ENCODE measurements at regions not wholly inside any gene's neighbourhood (a gene's known extent, or its start where the extent isn't known, plus 50 kb on each side); places are given as distances from the start of the nearest gene placed in this dataset.
A peak's percentile ranks its signal among the peaks of the same experiment; 100 is the strongest.

- no peaks in the 10 kb centered on the region for H3K9me3 ChIP-seq (ENCODE audit: control insufficient read depth in 4 of 4, insufficient read depth in 3 of 4, low read length in 3 of 4)
- no peak overlapping the region for H3K9ac ChIP-seq (ENCODE audit: insufficient read depth in 1 of 2, low read length in 2 of 2)
- H3K27ac ChIP-seq (ENCODE audit: low read depth in 1 of 2, low read length in 1 of 2), result peak overlapping the region in 1 of 2 donors; percentile 32
- no peak overlapping the region for H3K4me3 ChIP-seq
- H3K4me1 ChIP-seq (ENCODE audit: control insufficient read depth in 5 of 5, insufficient read depth in 5 of 5, low read length in 5 of 5), result peaks cover 0 to 18% (median 9%) of the 10 kb centered on the region in 5 donors
- DNase-seq (no peak), ATAC-seq (ENCODE audit: insufficient read depth, low FRiP score) (no peak)
- no peaks in the 10 kb centered on the region for H3K36me3 ChIP-seq (ENCODE audit: control insufficient read depth in 4 of 4, insufficient read depth in 4 of 4, low read length in 4 of 4)
- TF ChIP-seq CTCF (IDR thresholded peaks at IDR 0.05; ENCODE audit: control extremely low read depth, extremely low read depth), result no peak
- no peaks in the 10 kb centered on the region for H3K27me3 ChIP-seq (ENCODE audit: control insufficient read depth in 3 of 3, insufficient read depth in 3 of 3, low read length in 2 of 3)
- 74 to 89% methylated on average over 9 of the region's 9 CpGs for WGBS, 2 donors
These were observed 65.4 kb upstream of the ENPP6 start for GRCh38 chr4:184282895-184283654.

GRCh38 chr4:184282251-184282713 is 64.6 kb upstream of the ENPP6 start:
- Histone ChIP-seq H3K9me3 (ENCODE audit: control insufficient read depth in 4 of 4, insufficient read depth in 3 of 4, low read length in 3 of 4) (no peaks in the 10 kb centered on the region), H3K4me1 (ENCODE audit: control insufficient read depth in 5 of 5, insufficient read depth in 5 of 5, low read length in 5 of 5) (peaks cover 0 to 18% (median 6%) of the 10 kb centered on the region in 5 donors), H3K27ac (ENCODE audit: low read depth in 1 of 2, low read length in 1 of 2) (peak overlapping the region in 1 of 2 donors; percentile 62), H3K27me3 (ENCODE audit: control insufficient read depth in 3 of 3, insufficient read depth in 3 of 3, low read length in 2 of 3) (no peaks in the 10 kb centered on the region), H3K9ac (ENCODE audit: insufficient read depth in 1 of 2, low read length in 2 of 2) (no peak overlapping the region), H3K36me3 (ENCODE audit: control insufficient read depth in 4 of 4, insufficient read depth in 4 of 4, low read length in 4 of 4) (no peaks in the 10 kb centered on the region), H3K4me3 (no peak overlapping the region)
- WGBS, 2 donors, result 43 to 61% methylated on average over 8 of the region's 8 CpGs
- TF ChIP-seq CTCF (IDR thresholded peaks at IDR 0.05; ENCODE audit: control extremely low read depth, extremely low read depth), result no peak
- ATAC-seq (ENCODE audit: insufficient read depth, low FRiP score) (peak; percentile 54), DNase-seq (peak in 1 of 3 donors; percentile 39)

GRCh38 chr4:184281231-184282139 is 63.8 kb upstream of the ENPP6 start:
- Histone ChIP-seq H3K27ac (ENCODE audit: low read depth in 1 of 2, low read length in 1 of 2) (peak overlapping the region in 1 of 2 donors; percentile 62), H3K4me3 (no peak overlapping the region), H3K36me3 (ENCODE audit: control insufficient read depth in 4 of 4, insufficient read depth in 4 of 4, low read length in 4 of 4) (no peaks in the 10 kb centered on the region), H3K9me3 (ENCODE audit: control insufficient read depth in 4 of 4, insufficient read depth in 3 of 4, low read length in 3 of 4) (no peaks in the 10 kb centered on the region), H3K9ac (ENCODE audit: insufficient read depth in 1 of 2, low read length in 2 of 2) (no peak overlapping the region), H3K27me3 (ENCODE audit: control insufficient read depth in 3 of 3, insufficient read depth in 3 of 3, low read length in 2 of 3) (no peaks in the 10 kb centered on the region), H3K4me1 (ENCODE audit: control insufficient read depth in 5 of 5, insufficient read depth in 5 of 5, low read length in 5 of 5) (peaks cover 0 to 18% (median 6%) of the 10 kb centered on the region in 5 donors)
- no peak for DNase-seq
- no peak for TF ChIP-seq CTCF (IDR thresholded peaks at IDR 0.05; ENCODE audit: control extremely low read depth, extremely low read depth)
- 79 to 81% methylated on average over 12 of the region's 12 CpGs for WGBS, 2 donors
- no peak for ATAC-seq (ENCODE audit: insufficient read depth, low FRiP score)
